ENCODE measurements at regions not wholly inside any gene's neighbourhood (a gene's known extent, or its start where the extent isn't known, plus 50 kb on each side); places are given as distances from the start of the nearest gene placed in this dataset.
"Not testable (repeated sequence)": the region's sequence is repeated elsewhere in the genome, so short reads cannot be mapped to it uniquely, and the experiment has no call there.

- not testable (repeated sequence) for DNase-seq (ENCODE audit: low read depth)
Observed at GRCh38 chr22:15835729-15836128, 145.9 kb downstream of the POTEH start.

- DNase-seq (ENCODE audit: low read depth): not testable (repeated sequence)
Observed at GRCh38 chr22:15849772-15850171, 159.9 kb downstream of the POTEH start.

DNA sequence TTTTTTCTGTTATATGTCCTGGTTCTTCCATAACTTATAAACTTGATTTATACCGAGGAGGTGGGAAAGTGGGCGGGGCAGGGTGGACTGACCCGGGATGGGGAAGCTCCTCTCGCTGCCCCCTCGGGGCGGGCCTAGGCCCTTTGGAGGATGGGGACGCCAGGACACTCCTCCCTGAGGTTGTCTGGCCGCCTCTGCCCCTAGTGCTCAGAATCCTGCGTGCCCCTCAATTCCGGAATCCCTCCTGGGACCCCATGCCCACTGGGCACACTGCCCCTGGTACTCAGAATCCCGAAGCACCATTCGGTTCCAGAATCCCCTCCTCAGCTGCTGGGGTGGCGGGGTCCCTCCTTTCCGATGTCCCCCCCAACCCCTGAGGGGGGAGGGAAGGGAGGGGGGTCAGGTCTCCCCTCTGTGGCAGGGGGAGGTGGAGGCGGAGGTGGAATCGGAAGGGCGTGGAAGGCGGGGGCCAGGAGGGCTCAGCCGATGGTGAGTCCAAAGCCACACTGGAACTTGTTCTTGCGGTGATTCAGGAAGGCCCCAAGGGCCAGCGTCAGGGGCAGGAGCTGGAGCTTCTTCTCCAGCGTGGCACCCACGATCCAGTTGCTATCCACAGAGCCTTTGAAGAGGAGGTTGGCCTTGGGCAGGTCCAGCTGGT lies 164.0 kb downstream of the POTEH start:
- DNase-seq (ENCODE audit: low read depth): not testable (repeated sequence)

- DNase-seq (ENCODE audit: low read depth): not testable (repeated sequence)
Observed at GRCh38 chr22:15854421-15854820, 164.6 kb downstream of the POTEH start.

GRCh38 chr22:15854978-15855377 lies 165.2 kb downstream of the POTEH start:
- DNase-seq (ENCODE audit: low read depth): not testable (repeated sequence)

DNA sequence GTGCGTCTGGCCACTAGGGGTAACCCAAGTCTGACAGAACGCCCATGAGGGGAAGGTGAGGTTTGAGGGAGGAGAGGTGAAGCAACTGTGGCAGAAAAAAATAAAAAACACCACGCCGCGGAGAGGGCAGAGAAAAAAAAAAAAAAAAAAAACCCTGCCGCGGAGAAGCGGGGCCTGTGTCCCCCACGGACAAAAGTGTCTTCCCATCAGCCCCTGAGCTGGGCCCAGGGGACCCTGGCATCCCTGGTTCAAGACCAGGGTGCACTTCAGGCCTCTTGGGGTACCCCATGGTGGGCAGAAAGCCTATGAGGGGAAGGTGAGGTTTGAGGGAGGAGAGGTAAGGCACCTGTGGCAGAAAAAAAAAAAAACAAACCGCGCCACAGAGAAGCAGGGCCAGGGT lies 191.1 kb downstream of the POTEH start:
- not testable (repeated sequence) for DNase-seq (ENCODE audit: low read depth)

- DNase-seq (ENCODE audit: low read depth): not testable (repeated sequence)
Observed at GRCh38 chr22:15904326-15904725, 214.5 kb downstream of the POTEH start.

DNA sequence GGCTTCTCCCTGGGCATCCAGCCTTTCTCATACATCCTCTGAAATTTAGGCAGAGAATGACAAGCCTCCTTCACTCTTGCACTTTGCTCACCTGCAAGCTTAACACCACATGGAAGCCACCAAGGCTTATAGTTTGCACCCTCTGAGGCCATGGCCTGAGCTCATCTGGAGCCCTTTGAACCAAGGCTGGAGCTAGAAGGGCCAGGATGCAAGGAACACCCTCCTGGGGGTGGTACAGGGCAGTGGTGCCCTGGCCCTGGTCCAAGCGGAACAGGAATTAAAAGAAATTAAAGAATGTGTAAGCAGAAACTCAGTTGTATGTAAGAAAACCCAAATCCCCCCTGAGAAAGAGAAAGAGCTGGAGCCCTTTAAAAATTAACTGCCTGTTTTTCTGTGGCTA lies 221.9 kb downstream of the POTEH start:
- not testable (repeated sequence) for DNase-seq (ENCODE audit: low read depth)

DNA sequence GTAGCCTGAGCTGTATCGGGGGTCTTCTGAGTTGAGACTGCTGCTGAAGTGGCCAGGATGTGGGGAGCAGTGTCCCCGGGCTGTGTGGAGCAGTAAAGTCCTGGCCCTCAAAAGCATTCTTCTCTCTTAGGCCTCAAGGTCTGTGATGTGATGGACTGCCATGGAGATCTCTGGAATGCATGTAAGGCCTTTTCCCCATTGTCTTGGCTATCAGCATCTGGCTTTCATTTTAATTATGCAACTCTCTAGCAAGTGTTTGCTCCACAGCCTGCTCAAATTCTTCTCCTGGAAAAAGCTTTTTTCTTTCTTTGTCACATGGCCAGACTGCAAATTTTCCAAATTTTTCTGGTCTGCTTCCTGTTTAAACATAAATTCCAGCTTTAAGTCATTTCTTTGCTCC lies 229.3 kb downstream of the POTEH start:
- not testable (repeated sequence) for DNase-seq (ENCODE audit: low read depth)

DNA sequence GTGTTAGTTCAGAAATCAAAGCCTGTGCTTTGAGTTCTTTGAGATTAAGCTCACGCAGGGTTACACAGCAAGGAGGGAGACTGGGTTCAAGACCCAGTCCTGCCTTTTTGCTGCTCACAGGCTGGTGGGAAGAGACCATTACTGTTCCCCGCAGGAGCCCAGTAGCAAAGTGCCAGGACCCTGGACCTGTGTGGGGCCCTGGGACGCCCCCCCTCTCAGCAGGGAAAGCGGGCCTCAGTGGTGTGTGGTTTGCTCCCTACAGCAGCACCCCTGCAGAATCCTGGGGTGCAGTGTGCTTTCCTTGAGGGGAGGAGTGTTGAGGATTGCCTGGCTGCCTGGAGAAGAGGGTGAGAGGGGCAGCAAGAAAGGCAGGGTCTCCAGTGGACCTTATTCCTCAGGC lies 231.1 kb downstream of the POTEH start:
- DNase-seq (ENCODE audit: low read depth): not testable (repeated sequence)

DNA sequence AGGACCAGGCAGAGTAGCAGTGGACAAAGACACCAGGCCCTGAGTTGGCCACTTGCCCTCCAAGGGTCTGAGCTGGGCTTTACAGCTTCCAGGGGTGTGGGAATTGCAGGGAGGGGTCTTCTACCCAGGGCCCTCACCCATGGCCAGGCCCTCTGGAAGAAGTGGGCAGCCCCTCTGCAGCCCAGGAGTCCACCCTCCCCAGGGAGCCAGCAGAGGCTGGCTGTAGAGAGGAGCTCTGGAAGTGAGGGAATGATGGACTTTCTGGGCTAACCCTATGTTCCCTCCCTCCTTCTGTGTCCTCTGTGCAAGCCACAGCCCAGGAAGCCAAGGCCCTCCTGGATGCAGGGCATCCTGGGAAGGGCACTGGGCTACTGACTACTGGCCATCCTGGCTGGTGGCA lies 232.3 kb downstream of the POTEH start:
- not testable (repeated sequence) for DNase-seq (ENCODE audit: low read depth)

GRCh38 chr22:15922666-15923065 lies 232.8 kb downstream of the POTEH start:
- not testable (repeated sequence) for DNase-seq (ENCODE audit: low read depth)

DNA sequence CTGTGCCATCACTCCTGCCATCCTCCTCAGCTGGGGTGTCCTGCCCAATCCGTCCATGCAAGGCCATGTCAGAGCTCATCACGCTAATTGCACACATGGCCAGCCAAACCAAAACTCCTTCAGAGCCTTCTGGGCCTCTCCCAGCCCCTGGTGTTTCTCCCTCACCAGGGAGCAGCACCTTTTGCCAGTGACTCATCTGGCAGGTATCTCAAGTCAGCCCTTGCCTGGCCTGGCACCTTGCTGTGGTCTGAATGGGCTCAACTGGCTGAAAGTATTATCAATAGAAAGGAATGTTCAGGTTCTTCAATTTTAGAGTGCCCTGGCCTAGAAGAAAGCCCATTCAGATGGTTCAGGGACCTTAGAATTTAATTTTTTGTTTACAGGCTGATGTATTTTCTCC lies 235.0 kb downstream of the POTEH start:
- DNase-seq (ENCODE audit: low read depth): not testable (repeated sequence)

DNA sequence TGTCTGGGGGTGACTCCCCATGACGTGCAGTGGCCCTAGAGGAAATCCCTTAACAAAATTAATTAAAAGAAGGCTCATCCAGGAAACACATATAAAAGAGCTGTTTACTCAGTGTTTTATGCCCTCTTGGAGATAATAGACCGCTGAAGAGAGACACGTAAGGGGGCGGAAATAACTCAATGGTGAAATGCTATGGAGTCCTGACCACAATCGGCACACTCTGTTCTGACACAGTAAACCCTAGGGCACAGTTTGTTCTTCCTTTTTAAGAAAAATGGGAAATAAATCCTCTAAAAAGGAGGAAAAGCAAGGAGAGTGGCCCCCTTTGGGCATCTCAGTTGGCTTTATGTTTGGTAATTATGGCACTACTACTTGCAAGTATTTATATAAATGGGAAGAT lies 237.3 kb downstream of the POTEH start:
- not testable (repeated sequence) for DNase-seq (ENCODE audit: low read depth)

Data from HS-5 (cell line).